NT2/D1 (cell line): ENCODE measurements at regions not wholly inside any gene's neighbourhood (a gene's known extent, or its start where the extent isn't known, plus 50 kb on each side); places are given as distances from the start of the nearest gene placed in this dataset.

Experiments used
- YY1 ChIP-seq: IDR thresholded peaks from 2 replicates; pipeline ENCODE4 v1.6.1; 2011; ENCODE audit not compliant: insufficient read length, insufficient read depth
- ZNF274 ChIP-seq: IDR thresholded peaks from 2 replicates; pipeline ENCODE4 v1.6.1; 2011; ENCODE audit warnings: mild to moderate bottlenecking, low read depth, low read length

- TF ChIP-seq YY1 (no peak), ZNF274 (no peak)
Measured at GRCh38 chr7:16045296-16045695, 358.8 kb upstream of the MEOX2 start.
